Motor neuron (in vitro differentiated cells): ENCODE measurements at regions not wholly inside any gene's neighbourhood (a gene's known extent, or its start where the extent isn't known, plus 50 kb on each side); places are given as distances from the start of the nearest gene placed in this dataset.
A peak's percentile ranks its signal among the peaks of the same experiment; 100 is the strongest.

ENCODE experiments used
- ATAC-seq, 8 experiments: fragments of 200-7000 bp; cut with Tn5 transposase; replicated peaks in 6 of 8; 2 replicates each; pipeline ENCODE4 v1.8.0; 2021; ENCODE audit warnings: mild to moderate bottlenecking in 8 of 8, moderate library complexity in 8 of 8
- H3K27ac ChIP-seq, 2 donors: fragments of 250-450 bp; sonication (Bioruptor Pico); 2 replicates each; pipeline ENCODE4 v1.9.0; 2021; ENCODE audit warnings: antibody characterized with exemption in 2 of 2, mild to moderate bottlenecking in 2 of 2, moderate library complexity in 1 of 2
- H3K4me1 ChIP-seq, 2 donors: fragments of 250-450 bp; sonication (Bioruptor Pico); replicated peaks in 1 of 2; 2 replicates each; pipeline ENCODE4 v1.6.1; 2021; ENCODE audit warnings: antibody characterized with exemption in 2 of 2, mild to moderate bottlenecking in 2 of 2, moderate library complexity in 1 of 2
- H3K4me3 ChIP-seq, 5 donors: fragments of 250-450 bp; sonication (Bioruptor Pico); 2 replicates each; pipeline ENCODE4 v1.9.0; 2021; ENCODE audit warnings: antibody characterized with exemption in 5 of 5, mild to moderate bottlenecking in 5 of 5, moderate library complexity in 4 of 5
- WGBS, 10 experiments: fragments of 450-650 bp; shearing (Covaris generic); methylation state at CpG; one replicate each; pipeline ENCODE4 v1.0.0; 2022; 5-methylcytosine and 5-hydroxymethylcytosine counted together
- in situ Hi-C, 9 experiments: fragments of 400-800 bp; cut with MboI; loops; one replicate each; pipeline ENCODE4 v1.15.0; 2021; ENCODE audit warnings: low sequenced_read_pairs in 9 of 9, low pct_unique_long_range_greater_than_20kb in 2 of 9; ENCODE audit not compliant: unreplicated experiment in 9 of 9

DNA sequence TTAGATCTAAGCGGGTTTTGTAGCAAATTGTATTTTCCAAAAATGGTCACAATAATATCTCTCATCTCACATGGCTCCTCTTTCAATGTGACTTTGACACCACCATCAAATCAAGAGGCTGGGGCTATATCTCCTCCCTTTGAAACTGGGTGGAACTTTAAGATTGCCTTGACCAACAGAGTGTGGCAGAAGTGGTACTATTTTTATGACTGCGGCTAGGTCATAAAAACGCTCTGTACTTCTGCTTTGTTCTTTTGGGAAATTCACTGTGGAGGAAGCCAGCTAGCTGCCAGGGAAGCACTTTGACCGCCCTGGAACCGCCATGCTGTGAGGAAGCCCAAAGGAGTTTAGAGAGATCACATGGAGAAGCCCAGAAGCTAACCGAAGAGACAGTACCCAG is 50.7 kb upstream of the ACOT11 start:
- ATAC-seq = no peak
- Histone ChIP-seq H3K27ac (no peak overlapping the region), H3K4me3 (no peak overlapping the region), H3K4me1 (peaks cover 20 to 22% of the 10 kb centered on the region in 2 donors)
- WGBS, 10 experiments = 33 to 94% (median 71%) methylated on average over 1 to 6 of the region's 6 CpGs; no CpG with 5 or more reads in 1 of the 10 experiments
- in situ Hi-C loops = loop anchor here in 6 of 9 experiments (10.0 to 25.0 kb wide), 4 partner anchors 210 to 435 kb away; partner anchors contain the start of genes TCEANC2 (in 3 of the 6) and TMEM59 (in 3 of the 6)

DNA sequence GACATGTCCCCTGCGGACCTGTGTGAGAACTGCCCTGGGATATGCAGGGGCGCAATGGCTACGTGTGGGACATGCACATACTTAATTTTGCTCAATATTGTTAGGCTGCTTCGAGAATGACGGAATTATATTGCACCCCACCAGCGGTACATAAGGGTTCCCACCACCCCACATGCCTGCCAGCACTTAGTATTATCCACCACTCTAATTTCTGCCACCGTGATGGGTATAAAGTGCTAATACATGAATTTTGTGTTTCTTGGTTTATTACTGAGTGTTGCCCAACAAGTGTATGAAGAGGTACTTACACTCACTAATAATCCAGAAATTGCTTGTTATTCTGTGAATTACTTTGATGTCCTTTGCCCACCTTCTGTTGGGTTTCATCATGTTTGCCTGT is 52.1 kb upstream of the ACOT11 start:
- peaks cover 21 to 23% of the 10 kb centered on the region in 2 donors for H3K4me1 ChIP-seq
- H3K27ac ChIP-seq = no peak overlapping the region
- in situ Hi-C loops = loop anchor here in 6 of 9 experiments (10.0 to 25.0 kb wide), 4 partner anchors 209 to 434 kb away; partner anchors contain the start of genes TCEANC2 (in 3 of the 6) and TMEM59 (in 3 of the 6)
- ATAC-seq = no peak
- H3K4me3 ChIP-seq = no peak overlapping the region
- WGBS, 10 experiments = 73 to 100% (median 93%) methylated on average over 2 to 6 of the region's 7 CpGs; no CpG with 5 or more reads in 1 of the 10 experiments

GRCh38 chr1:54493608-54494007 is 54.4 kb upstream of the ACOT11 start:
- ATAC-seq = no peak
- 67 to 100% (median 90%) methylated on average over 1 to 2 of the region's 2 CpGs; no CpG with 5 or more reads in 5 of the 10 experiments for WGBS, 10 experiments
- no peak overlapping the region for H3K4me3 ChIP-seq
- peaks cover 24 to 25% of the 10 kb centered on the region in 2 donors for H3K4me1 ChIP-seq
- in situ Hi-C loops = loop anchor here in 6 of 9 experiments (10.0 to 25.0 kb wide), 4 partner anchors 206 to 431 kb away; partner anchors contain the start of genes TCEANC2 (in 3 of the 6) and TMEM59 (in 3 of the 6)
- H3K27ac ChIP-seq = no peak overlapping the region

GRCh38 chr1:54490361-54491248 is 57.4 kb upstream of the ACOT11 start:
- ATAC-seq = peak in 5 of 8 experiments; percentile 36 to 55 (median 45)
- WGBS, 10 experiments = 17 to 100% (median 85%) methylated on average over 1 to 6 of the region's 22 CpGs; no CpG with 5 or more reads in 3 of the 10 experiments
- Histone ChIP-seq H3K4me1 (peaks cover 32 to 34% of the 10 kb centered on the region in 2 donors), H3K4me3 (peak overlapping the region in 1 of 5 donors; percentile 8), H3K27ac (peak overlapping the region in 1 of 2 donors; percentile 7)
- in situ Hi-C loops = loop anchor here in 6 of 9 experiments (10.0 to 25.0 kb wide), 4 partner anchors 203 to 428 kb away; partner anchors contain the start of genes TCEANC2 (in 3 of the 6) and TMEM59 (in 3 of the 6)

DNA sequence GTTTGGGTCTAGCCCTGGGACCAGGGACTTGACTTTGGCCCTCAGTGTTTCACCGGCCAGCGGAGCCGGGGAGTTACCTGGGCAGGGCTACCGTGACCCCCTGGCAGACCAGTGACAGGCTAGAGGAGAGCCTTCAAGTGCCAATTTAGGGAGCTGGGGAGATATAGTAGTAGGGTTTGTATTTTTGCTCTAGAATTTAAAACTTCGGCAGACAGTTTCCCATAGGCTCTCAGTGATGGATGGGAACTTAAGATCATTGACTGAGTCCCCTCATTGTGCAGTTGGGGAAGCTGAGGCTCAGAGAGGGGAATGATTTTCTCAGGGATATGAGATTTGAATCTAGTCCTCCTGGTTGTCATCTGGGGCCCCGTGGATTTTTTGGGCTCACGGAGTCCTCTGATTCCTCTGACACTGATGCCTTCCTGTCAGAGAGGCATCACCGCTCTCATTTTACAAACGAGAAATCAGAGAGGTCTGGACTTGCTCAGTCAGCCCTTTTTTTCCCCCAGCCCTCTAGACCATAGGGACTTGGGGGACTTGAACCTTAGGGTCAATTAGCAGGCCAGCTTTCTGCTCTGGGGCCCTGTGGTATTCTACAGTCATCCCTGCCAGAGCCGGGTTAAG is 58.3 kb upstream of the ACOT11 start:
- H3K4me3 ChIP-seq = peak overlapping the region; percentile 29 to 35 (median 31)
- peak overlapping the region in 1 of 2 donors; percentile 93 for H3K27ac ChIP-seq
- WGBS, 10 experiments = 20 to 67% (median 27%) methylated on average over 1 to 7 of the region's 10 CpGs; no CpG with 5 or more reads in 3 of the 10 experiments
- in situ Hi-C loops = loop anchor here in 8 of 9 experiments (5.0 to 25.0 kb wide), 7 partner anchors 75 to 427 kb away; partner anchors contain the start of genes SSBP3 (in 7 of the 8), TCEANC2 (in 3 of the 8) and TMEM59 (in 3 of the 8)
- no peak for ATAC-seq
- H3K4me1 ChIP-seq = peaks cover 34 to 36% of the 10 kb centered on the region in 2 donors

- WGBS, 10 experiments = 0% methylated on average over 1 to 7 of the region's 51 CpGs; no CpG with 5 or more reads in 6 of the 10 experiments
- peak; percentile 52 to 79 (median 71) for ATAC-seq
- Histone ChIP-seq H3K4me1 (peaks cover 34 to 36% of the 10 kb centered on the region in 2 donors), H3K27ac (peak overlapping the region; percentile 78 to 93), H3K4me3 (peak overlapping the region; percentile 29 to 35 (median 31))
- in situ Hi-C loops = loop anchor here in 8 of 9 experiments (5.0 to 25.0 kb wide), 6 partner anchors 74 to 427 kb away; partner anchors contain the start of genes SSBP3 (in 7 of the 8), TCEANC2 (in 3 of the 8) and TMEM59 (in 3 of the 8)
These were observed 59.0 kb upstream of the ACOT11 start for GRCh38 chr1:54488779-54489626.

DNA sequence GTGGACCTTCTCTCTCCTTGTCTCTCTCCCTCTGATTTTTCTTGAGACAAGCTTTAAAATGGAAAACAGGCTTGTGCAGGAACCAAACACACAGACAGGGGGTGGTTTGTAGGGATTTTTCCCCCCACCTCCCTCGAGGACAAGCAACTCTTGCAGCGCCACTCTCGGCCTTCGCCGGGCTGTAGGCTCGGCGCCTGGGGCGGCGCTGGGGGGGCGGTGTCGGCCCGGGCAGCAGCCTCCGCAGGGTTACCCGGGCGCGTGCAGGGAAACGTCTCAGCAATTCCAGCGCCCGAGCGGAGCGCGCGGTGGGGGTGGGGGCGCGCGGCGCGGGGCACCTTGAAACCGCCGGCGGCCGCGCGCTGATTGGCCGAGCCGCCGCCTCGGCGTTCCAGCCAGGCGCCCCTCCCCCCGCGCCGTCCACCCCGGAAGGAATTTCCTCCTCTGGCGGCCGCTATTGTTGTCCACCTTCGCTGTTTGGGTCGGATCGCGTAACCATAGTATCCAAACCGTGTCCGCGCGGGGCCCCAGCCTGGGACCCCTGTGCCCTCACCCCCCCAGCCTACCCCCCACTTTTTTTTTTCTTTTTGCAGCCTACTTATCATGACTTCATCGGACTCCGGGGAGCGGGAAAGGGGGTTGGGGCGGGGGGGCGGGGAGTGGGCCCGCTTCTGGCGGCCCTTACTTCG is 59.8 kb upstream of the ACOT11 start:
- Histone ChIP-seq H3K4me1 (peaks cover 34 to 36% of the 10 kb centered on the region in 2 donors), H3K27ac (peak overlapping the region; percentile 78 to 93), H3K4me3 (peak overlapping the region; percentile 29 to 35 (median 31))
- WGBS, 10 experiments = 0 to 10% (median 0%) methylated on average over 1 to 5 of the region's 62 CpGs; no CpG with 5 or more reads in 6 of the 10 experiments
- ATAC-seq = peak; percentile 69 to 77 (median 73)
- in situ Hi-C loops = loop anchor here in 8 of 9 experiments (5.0 to 25.0 kb wide), 6 partner anchors 73 to 426 kb away; partner anchors contain the start of genes SSBP3 (in 7 of the 8), TCEANC2 (in 3 of the 8) and TMEM59 (in 3 of the 8)

- WGBS, 10 experiments = 8 to 25% (median 14%) methylated on average over 2 to 21 of the region's 21 CpGs; no CpG with 5 or more reads in 2 of the 10 experiments
- Histone ChIP-seq H3K4me3 (peak overlapping the region; percentile 29 to 35 (median 31)), H3K27ac (peak overlapping the region; percentile 78 to 93), H3K4me1 (peaks cover 34 to 36% of the 10 kb centered on the region in 2 donors)
- ATAC-seq = no peak
- in situ Hi-C loops = loop anchor here in 8 of 9 experiments (5.0 to 25.0 kb wide), 6 partner anchors 73 to 425 kb away; partner anchors contain the start of genes SSBP3 (in 7 of the 8), TCEANC2 (in 3 of the 8) and TMEM59 (in 3 of the 8)
These were observed 60.4 kb upstream of the ACOT11 start for GRCh38 chr1:54487571-54488050.

DNA sequence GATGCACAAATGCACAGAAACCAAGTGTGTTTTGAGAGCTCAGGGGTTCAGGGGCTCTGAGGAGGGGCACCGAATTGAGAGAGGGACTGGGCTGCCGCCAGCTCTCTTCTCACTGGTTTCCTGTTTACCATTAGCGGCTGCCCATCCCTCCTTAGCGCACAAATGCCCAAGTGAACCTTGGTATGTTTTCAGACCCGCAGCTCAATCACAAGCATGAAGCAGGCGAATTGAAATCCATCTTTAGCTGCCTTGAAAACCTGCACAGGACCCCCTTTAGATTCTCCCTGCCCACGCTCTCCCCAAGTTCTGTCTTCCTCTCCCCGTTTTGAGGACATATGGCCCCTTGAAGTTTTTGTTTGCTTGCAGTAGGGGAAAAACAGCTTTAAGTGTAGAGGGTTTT is 61.1 kb upstream of the ACOT11 start:
- H3K4me1 ChIP-seq = peaks cover 34 to 36% of the 10 kb centered on the region in 2 donors
- no peak for ATAC-seq
- in situ Hi-C loops = loop anchor here in 8 of 9 experiments (5.0 to 25.0 kb wide), 6 partner anchors 72 to 425 kb away; partner anchors contain the start of genes SSBP3 (in 7 of the 8), TCEANC2 (in 3 of the 8) and TMEM59 (in 3 of the 8)
- no peak overlapping the region for H3K27ac ChIP-seq
- no peak overlapping the region for H3K4me3 ChIP-seq
- WGBS, 10 experiments = 40 to 68% (median 61%) methylated on average over 1 to 8 of the region's 8 CpGs; no CpG with 5 or more reads in 2 of the 10 experiments

- no peak overlapping the region for H3K4me3 ChIP-seq
- in situ Hi-C loops = loop anchor here in 8 of 9 experiments (5.0 to 25.0 kb wide), 6 partner anchors 71 to 423 kb away; partner anchors contain the start of genes SSBP3 (in 7 of the 8), TCEANC2 (in 3 of the 8) and TMEM59 (in 3 of the 8)
- H3K27ac ChIP-seq = no peak overlapping the region
- ATAC-seq = no peak
- 0 to 90% (median 68%) methylated on average over 1 to 5 of the region's 5 CpGs; no CpG with 5 or more reads in 1 of the 10 experiments for WGBS, 10 experiments
- peaks cover 31 to 32% of the 10 kb centered on the region in 2 donors for H3K4me1 ChIP-seq
These were observed 62.6 kb upstream of the ACOT11 start for GRCh38 chr1:54485416-54485815.
